ENCODE measurements at regions not wholly inside any gene's neighbourhood (a gene's known extent, or its start where the extent isn't known, plus 50 kb on each side); places are given as distances from the start of the nearest gene placed in this dataset.

DNA sequence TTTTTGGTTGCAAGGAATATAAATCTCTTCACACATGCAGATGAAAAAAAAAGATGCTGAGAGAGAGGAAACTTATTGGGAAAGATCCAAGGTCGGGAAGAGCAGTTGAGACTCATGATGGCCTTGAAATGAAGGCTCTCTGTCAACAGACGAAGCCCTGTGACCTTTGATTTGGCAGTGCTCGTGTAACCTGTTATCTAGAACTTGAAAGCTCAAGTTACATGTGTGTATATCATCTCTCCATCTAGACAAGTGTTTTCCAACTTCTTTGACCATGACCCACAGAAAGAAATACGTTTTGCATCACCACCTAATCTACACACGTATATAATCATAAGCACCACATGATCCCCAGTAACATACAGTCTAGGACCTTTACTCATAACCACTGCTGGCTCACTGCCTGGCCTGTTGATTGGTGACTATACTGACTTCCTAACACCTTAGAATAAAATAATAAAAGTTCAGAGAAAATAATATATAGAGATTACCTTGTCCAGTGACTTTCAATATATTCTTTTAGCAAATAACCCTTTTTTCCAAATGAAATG, 319.0 kb upstream of the PKDCC start:
- TF ChIP-seq POLR2A (IDR thresholded peaks at IDR 0.05; ENCODE audit: low read depth, low read length) = no peak
- no peak for TF ChIP-seq POU2F2 (IDR thresholded peaks at IDR 0.05; ENCODE audit: low read depth, low read length)
- TF ChIP-seq PAX5 (IDR thresholded peaks at IDR 0.05; ENCODE audit: insufficient read depth, low read length, severe bottlenecking) = no peak
- TF ChIP-seq TAF1 (IDR thresholded peaks at IDR 0.05; ENCODE audit: low read depth, low read length) = no peak
- TF ChIP-seq POLR2AphosphoS5 (IDR thresholded peaks at IDR 0.05; ENCODE audit: low read depth, low read length) = no peak
